HL-60 (cell line): ENCODE measurements at regions not wholly inside any gene's neighbourhood (a gene's known extent, or its start where the extent isn't known, plus 50 kb on each side); places are given as distances from the start of the nearest gene placed in this dataset.

Source experiments
- CTCF ChIP-seq: IDR thresholded peaks from one replicate; pipeline ENCODE4 v1.5.1; 2011; ENCODE audit warnings: low read length, control low read depth, inconsistent platforms; ENCODE audit not compliant: insufficient read depth
- GABPA ChIP-seq: IDR thresholded peaks from 2 replicates; pipeline ENCODE4 v1.6.1; 2012; ENCODE audit warnings: low read depth
- POLR2AphosphoS5 ChIP-seq: IDR thresholded peaks from 2 replicates; pipeline ENCODE4 v1.6.1; 2012; ENCODE audit warnings: low read depth
- REST ChIP-seq: IDR thresholded peaks from 2 replicates; pipeline ENCODE4 v1.6.1; 2012; ENCODE audit warnings: low read depth; ENCODE audit not compliant: insufficient replicate concordance
- SPI1 ChIP-seq: IDR thresholded peaks from 2 replicates; pipeline ENCODE4 v1.6.1; 2012; ENCODE audit warnings: low read depth, mild to moderate bottlenecking, borderline replicate concordance

- TF ChIP-seq CTCF (no peak), REST (no peak), POLR2AphosphoS5 (no peak), SPI1 (no peak), GABPA (no peak)
Observed at GRCh38 chr4:84338367-84338766, 160.7 kb downstream of the NKX6-1 start.
